GM23338 (cell line): ENCODE measurements at regions not wholly inside any gene's neighbourhood (a gene's known extent, or its start where the extent isn't known, plus 50 kb on each side); places are given as distances from the start of the nearest gene placed in this dataset.

ENCODE experiments used
- ATAC-seq: fragments of 200-7000 bp; cut with Tn5 transposase; 3 replicates; pipeline ENCODE4 v1.9.1; 2020
- DNase-seq: peaks from one replicate; pipeline ENCODE4 v3.0.0-alpha.2; 2015; ENCODE audit warnings: low spot score
- H2AFZ ChIP-seq: fragments of 200-600 bp; sonication (generic); 2 replicates; pipeline ENCODE4 v1.8.0; 2016; ENCODE audit warnings: antibody characterized with exemption, mild to moderate bottlenecking, moderate library complexity
- H3F3A ChIP-seq: fragments of 200-600 bp; sonication (generic); replicated peaks from 2 replicates; pipeline ENCODE4 v1.8.0; 2017; ENCODE audit warnings: antibody characterized with exemption, mixed run types, low read depth
- H3K27ac ChIP-seq: fragments of 200-600 bp; sonication (generic); 2 replicates; pipeline ENCODE4 v1.6.1; 2016; ENCODE audit warnings: low read depth
- H3K27me3 ChIP-seq: fragments of 200-600 bp; sonication (generic); 2 replicates; pipeline ENCODE4 v1.8.0; 2016; ENCODE audit warnings: mild to moderate bottlenecking, mixed run types, moderate library complexity; ENCODE audit not compliant: insufficient read depth
- H3K36me3 ChIP-seq: fragments of 200-600 bp; sonication (generic); 2 replicates; pipeline ENCODE4 v1.8.0; 2016; ENCODE audit warnings: mild to moderate bottlenecking; ENCODE audit not compliant: insufficient read depth
- H3K4me1 ChIP-seq: fragments of 200-600 bp; sonication (generic); 2 replicates; pipeline ENCODE4 v1.8.0; 2016; ENCODE audit warnings: mild to moderate bottlenecking, moderate library complexity; ENCODE audit not compliant: insufficient read depth
- H3K4me2 ChIP-seq: fragments of 200-600 bp; sonication (generic); 2 replicates; pipeline ENCODE4 v1.7.1; 2017; ENCODE audit warnings: mixed run types
- H3K4me3 ChIP-seq: fragments of 200-600 bp; sonication (generic); 2 replicates; pipeline ENCODE4 v1.6.1; 2016; ENCODE audit warnings: mixed run types
- H3K79me2 ChIP-seq: fragments of 200-600 bp; sonication (generic); replicated peaks from 2 replicates; pipeline ENCODE4 v1.8.0; 2017; ENCODE audit warnings: mild to moderate bottlenecking; ENCODE audit not compliant: insufficient read depth
- H3K9me2 ChIP-seq: fragments of 200-600 bp; sonication (generic); 2 replicates; pipeline ENCODE4 v1.8.0; 2017; ENCODE audit not compliant: insufficient read depth
- H4K20me1 ChIP-seq: fragments of 200-600 bp; sonication (generic); replicated peaks from 2 replicates; pipeline ENCODE4 v1.8.0; 2017; ENCODE audit warnings: mild to moderate bottlenecking; ENCODE audit not compliant: insufficient read depth
- H3K27ac Mint-ChIP-seq: 2 replicates; pipeline ENCODE4 v1.8.0; 2020; ENCODE audit warnings: inconsistent platforms, mild to moderate bottlenecking, moderate library complexity, mixed read lengths
- H3K27me3 Mint-ChIP-seq: 3 replicates; pipeline ENCODE4 v1.8.0; 2022; ENCODE audit warnings: low read depth, mild to moderate bottlenecking, moderate library complexity, mixed read lengths, inconsistent platforms; ENCODE audit not compliant: insufficient read depth, poor library complexity
- H3K36me3 Mint-ChIP-seq: 3 replicates; pipeline ENCODE4 v1.8.0; 2021; ENCODE audit warnings: low read depth, mild to moderate bottlenecking, inconsistent platforms, moderate library complexity, mixed read lengths
- H3K4me1 Mint-ChIP-seq: 3 replicates; pipeline ENCODE4 v1.8.0; 2020; ENCODE audit warnings: mild to moderate bottlenecking, inconsistent platforms, mixed read lengths
- H3K4me3 Mint-ChIP-seq: 3 replicates; pipeline ENCODE4 v1.8.0; 2021; ENCODE audit warnings: moderate library complexity, mild to moderate bottlenecking, inconsistent platforms, mixed read lengths
- H3K9me3 Mint-ChIP-seq: 3 replicates; pipeline ENCODE4 v1.8.0; 2020; ENCODE audit warnings: moderate library complexity, mild to moderate bottlenecking, inconsistent platforms, mixed read lengths
- EZH2phosphoT487 ChIP-seq: fragments of 200-600 bp; sonication (generic); IDR thresholded peaks from one replicate; pipeline ENCODE4 v1.8.1; 2018; ENCODE audit warnings: antibody characterized with exemption; ENCODE audit not compliant: unreplicated experiment
- JUNB ChIP-seq: IDR thresholded peaks from one replicate; pipeline ENCODE4 v1.6.1; 2016; ENCODE audit warnings: antibody characterized with exemption; ENCODE audit not compliant: unreplicated experiment
- POLR2AphosphoS5 ChIP-seq: IDR thresholded peaks from 2 replicates; pipeline ENCODE4 v1.6.1; 2016; ENCODE audit warnings: antibody characterized with exemption, low read depth
- ZNF114 ChIP-seq: fragments of 250-450 bp; sonication (Bioruptor Pico); IDR thresholded peaks from 2 replicates; pipeline ENCODE4 v1.5.0; 2020; ENCODE audit warnings: mild to moderate bottlenecking, moderate library complexity
- ZNF462 ChIP-seq: fragments of 250-450 bp; sonication (Bioruptor Pico); IDR thresholded peaks from 2 replicates; pipeline ENCODE4 v1.5.0; 2020; ENCODE audit warnings: mild to moderate bottlenecking, moderate library complexity

- H3K9me2 ChIP-seq = no peaks in the 10 kb centered on the region
- TF ChIP-seq EZH2phosphoT487 (no peak), POLR2AphosphoS5 (no peak), ZNF114 (CRISPR knock-in tag) (no peak), JUNB (no peak)
- DNase-seq (no peak), ATAC-seq (no peak)
- H3K4me2 ChIP-seq = no peak overlapping the region
- no peaks in the 10 kb centered on the region for H4K20me1 ChIP-seq
- H3F3A ChIP-seq = no peaks in the 10 kb centered on the region
- H3K4me1 ChIP-seq = no peaks in the 10 kb centered on the region
- H3K36me3 ChIP-seq = no peaks in the 10 kb centered on the region
- no peak overlapping the region for H3K27ac ChIP-seq
- Mint-ChIP-seq H3K9me3 (no peaks in the 10 kb centered on the region), H3K27me3 (peaks cover 3% of the 10 kb centered on the region), H3K27ac (no peak overlapping the region), H3K4me1 (no peaks in the 10 kb centered on the region), H3K36me3 (no peaks in the 10 kb centered on the region; the same call in 2 of the 3 replicates), H3K4me3 (no peak overlapping the region)
- no peaks in the 10 kb centered on the region for H3K27me3 ChIP-seq
- no peaks in the 10 kb centered on the region for H3K79me2 ChIP-seq
- no peak overlapping the region for H3K4me3 ChIP-seq
- no peak overlapping the region for H2AFZ ChIP-seq
Observed at GRCh38 chr19:8899356-8899755, 67.2 kb downstream of the MBD3L1 start.

- no peaks in the 10 kb centered on the region for H4K20me1 ChIP-seq
- H3K4me2 ChIP-seq = no peak overlapping the region
- H3K9me3 Mint-ChIP-seq = no peaks in the 10 kb centered on the region
- no peaks in the 10 kb centered on the region for H3K79me2 ChIP-seq
- H3K27ac Mint-ChIP-seq = no peak overlapping the region
- DNase-seq (no peak), ATAC-seq (no peak)
- no peaks in the 10 kb centered on the region for H3K36me3 ChIP-seq
- no peaks in the 10 kb centered on the region; the same call in 2 of the 3 replicates for H3K36me3 Mint-ChIP-seq
- H3K27ac ChIP-seq = no peak overlapping the region
- no peaks in the 10 kb centered on the region for H3K4me1 ChIP-seq
- no peaks in the 10 kb centered on the region for H3F3A ChIP-seq
- no peak overlapping the region for H3K4me3 Mint-ChIP-seq
- H3K4me1 Mint-ChIP-seq = no peaks in the 10 kb centered on the region
- no peaks in the 10 kb centered on the region for H3K9me2 ChIP-seq
- H3K27me3 Mint-ChIP-seq = peaks cover 3% of the 10 kb centered on the region
- TF ChIP-seq JUNB (no peak), ZNF462 (CRISPR knock-in tag) (no peak)
- no peak overlapping the region for H3K4me3 ChIP-seq
- no peaks in the 10 kb centered on the region for H3K27me3 ChIP-seq
- H2AFZ ChIP-seq = no peak overlapping the region
Observed at GRCh38 chr19:8900421-8900820, 68.2 kb downstream of the MBD3L1 start.
